ENCODE measurements at regions not wholly inside any gene's neighbourhood (a gene's known extent, or its start where the extent isn't known, plus 50 kb on each side); places are given as distances from the start of the nearest gene placed in this dataset.
"Not testable (repeated sequence)": the region's sequence is repeated elsewhere in the genome, so short reads cannot be mapped to it uniquely, and the experiment has no call there.

GRCh38 chr17:77288115-77288619 is 147.4 kb downstream of the SEC14L1 start:
- no peak overlapping the region for H3K4me2 ChIP-seq (ENCODE audit: low read depth, low read length, poor library complexity, severe bottlenecking)
- H3K79me2 ChIP-seq (ENCODE audit: insufficient read depth, low read length) = no peaks in the 10 kb centered on the region
- H3K27ac ChIP-seq (ENCODE audit: low read depth, low read length) = no peak overlapping the region
- H2AFZ ChIP-seq (ENCODE audit: low read depth, low read length, severe bottlenecking) = no peak overlapping the region
- no peaks in the 10 kb centered on the region for H3K9me2 ChIP-seq (replicated peaks; ENCODE audit: insufficient read depth, low read length)
- H3K9ac ChIP-seq (ENCODE audit: low read length) = no peak overlapping the region
- TF ChIP-seq CTCF (IDR thresholded peaks at IDR 0.05; ENCODE audit: insufficient read depth, low read length, poor library complexity, severe bottlenecking) (no peak), EZH2phosphoT487 (conservative IDR thresholded peaks at IDR 0.05; ENCODE audit: low read length) (no peak)
- H3K27me3 ChIP-seq (ENCODE audit: low read length) = no peaks in the 10 kb centered on the region
- no peaks in the 10 kb centered on the region for H4K20me1 ChIP-seq (ENCODE audit: low read depth, low read length)
- H3K4me3 ChIP-seq (ENCODE audit: insufficient read depth, low read length, poor library complexity, severe bottlenecking) = no peak overlapping the region
- H3F3A ChIP-seq (ENCODE audit: insufficient read depth) = no peaks in the 10 kb centered on the region
- H3K9me3 ChIP-seq (ENCODE audit: insufficient read depth, low read length) = no peaks in the 10 kb centered on the region
- no peaks in the 10 kb centered on the region for H3K36me3 ChIP-seq (ENCODE audit: low read length)

DNA sequence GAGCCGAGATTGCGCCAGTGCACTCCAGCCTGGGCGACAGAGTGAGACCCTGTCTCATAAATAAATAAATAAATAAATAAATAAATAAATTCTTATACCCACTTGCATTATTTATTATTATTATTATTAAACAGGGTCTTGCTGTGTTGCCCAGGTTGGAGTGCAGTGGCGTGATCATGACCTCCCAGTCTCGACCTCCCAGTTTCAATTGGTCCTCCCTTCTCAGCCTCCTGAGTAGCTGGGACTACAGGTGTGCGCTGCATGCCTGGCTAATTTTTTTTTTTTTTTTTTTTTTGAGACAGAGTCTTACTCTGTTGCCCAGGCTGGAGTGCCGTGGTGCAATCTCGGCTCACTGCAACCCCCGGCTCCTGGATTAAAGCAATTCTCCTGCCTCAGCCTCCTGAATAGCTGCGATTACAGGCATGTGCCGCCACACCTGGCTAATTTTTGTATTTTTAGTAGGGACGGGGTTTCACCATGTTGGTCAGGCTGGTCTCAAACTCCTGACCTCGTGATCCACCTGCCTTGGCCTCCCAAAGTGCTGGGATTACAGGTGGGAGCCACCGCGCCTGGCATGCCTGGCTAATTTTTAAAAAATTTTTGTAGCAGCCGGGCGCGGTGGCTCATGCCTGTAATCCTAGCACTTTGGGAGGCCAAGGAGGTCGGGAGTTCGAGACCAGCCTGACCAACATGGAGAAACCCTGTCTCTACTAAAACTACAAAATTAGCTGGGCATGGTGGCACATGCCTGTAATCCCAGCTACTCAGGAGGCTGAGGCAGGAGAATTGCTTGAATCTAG is 150.2 kb downstream of the SEC14L1 start:
- H4K20me1 ChIP-seq (ENCODE audit: low read depth, low read length); H3K9me3 ChIP-seq (ENCODE audit: insufficient read depth, low read length); H3K36me3 ChIP-seq (ENCODE audit: low read length); H3F3A ChIP-seq (ENCODE audit: insufficient read depth); H3K27ac ChIP-seq (ENCODE audit: low read depth, low read length); H3K4me3 ChIP-seq (ENCODE audit: insufficient read depth, low read length, poor library complexity, severe bottlenecking); H3K9me2 ChIP-seq (replicated peaks; ENCODE audit: insufficient read depth, low read length); H2AFZ ChIP-seq (ENCODE audit: low read depth, low read length, severe bottlenecking); H3K79me2 ChIP-seq (ENCODE audit: insufficient read depth, low read length); H3K4me2 ChIP-seq (ENCODE audit: low read depth, low read length, poor library complexity, severe bottlenecking); H3K9ac ChIP-seq (ENCODE audit: low read length); H3K27me3 ChIP-seq (ENCODE audit: low read length): not testable (repeated sequence)

- Histone ChIP-seq H3K27ac (ENCODE audit: low read depth, low read length) (no peak overlapping the region), H3K27me3 (ENCODE audit: low read length) (no peaks in the 10 kb centered on the region)
- no peak for TF ChIP-seq CTCF (IDR thresholded peaks at IDR 0.05; ENCODE audit: insufficient read depth, low read length, poor library complexity, severe bottlenecking)
- TF ChIP-seq EZH2phosphoT487 (conservative IDR thresholded peaks at IDR 0.05; ENCODE audit: low read length) = no peak
Observed at GRCh38 chr17:77291591-77292386, 151.0 kb downstream of the SEC14L1 start.

GRCh38 chr17:77294761-77295160 is 154.0 kb downstream of the SEC14L1 start:
- Histone ChIP-seq H3F3A (ENCODE audit: insufficient read depth) (no peaks in the 10 kb centered on the region), H2AFZ (ENCODE audit: low read depth, low read length, severe bottlenecking) (no peak overlapping the region), H3K36me3 (ENCODE audit: low read length) (no peaks in the 10 kb centered on the region), H3K9me3 (ENCODE audit: insufficient read depth, low read length) (no peaks in the 10 kb centered on the region), H3K4me3 (ENCODE audit: insufficient read depth, low read length, poor library complexity, severe bottlenecking) (no peak overlapping the region), H3K27ac (ENCODE audit: low read depth, low read length) (no peak overlapping the region), H3K4me2 (ENCODE audit: low read depth, low read length, poor library complexity, severe bottlenecking) (no peak overlapping the region), H3K9me2 (replicated peaks; ENCODE audit: insufficient read depth, low read length) (no peaks in the 10 kb centered on the region), H3K9ac (ENCODE audit: low read length) (no peak overlapping the region), H3K27me3 (ENCODE audit: low read length) (no peaks in the 10 kb centered on the region), H4K20me1 (ENCODE audit: low read depth, low read length) (no peaks in the 10 kb centered on the region), H3K79me2 (ENCODE audit: insufficient read depth, low read length) (no peaks in the 10 kb centered on the region)
- TF ChIP-seq EZH2phosphoT487 (conservative IDR thresholded peaks at IDR 0.05; ENCODE audit: low read length) = no peak
- TF ChIP-seq CTCF (IDR thresholded peaks at IDR 0.05; ENCODE audit: insufficient read depth, low read length, poor library complexity, severe bottlenecking) = no peak

More at GRCh38 chr17:77291591-77292386, 151.0 kb downstream of the SEC14L1 start:
- Histone ChIP-seq H3F3A (ENCODE audit: insufficient read depth) (no peaks in the 10 kb centered on the region), H3K9me2 (replicated peaks; ENCODE audit: insufficient read depth, low read length) (no peaks in the 10 kb centered on the region), H3K9ac (ENCODE audit: low read length) (no peak overlapping the region), H2AFZ (ENCODE audit: low read depth, low read length, severe bottlenecking) (no peak overlapping the region), H3K4me2 (ENCODE audit: low read depth, low read length, poor library complexity, severe bottlenecking) (no peak overlapping the region), H3K4me3 (ENCODE audit: insufficient read depth, low read length, poor library complexity, severe bottlenecking) (no peak overlapping the region), H3K36me3 (ENCODE audit: low read length) (no peaks in the 10 kb centered on the region), H4K20me1 (ENCODE audit: low read depth, low read length) (no peaks in the 10 kb centered on the region), H3K79me2 (ENCODE audit: insufficient read depth, low read length) (no peaks in the 10 kb centered on the region), H3K9me3 (ENCODE audit: insufficient read depth, low read length) (no peaks in the 10 kb centered on the region)
